SKM-1 (cell line): ENCODE measurements at regions not wholly inside any gene's neighbourhood (a gene's known extent, or its start where the extent isn't known, plus 50 kb on each side); places are given as distances from the start of the nearest gene placed in this dataset.

ENCODE experiments used
- DNase-seq: peaks from one replicate; lab custom pipeline; 2025; ENCODE audit not compliant: unreplicated experiment; lab: John Stamatoyannopoulos, UW

DNA sequence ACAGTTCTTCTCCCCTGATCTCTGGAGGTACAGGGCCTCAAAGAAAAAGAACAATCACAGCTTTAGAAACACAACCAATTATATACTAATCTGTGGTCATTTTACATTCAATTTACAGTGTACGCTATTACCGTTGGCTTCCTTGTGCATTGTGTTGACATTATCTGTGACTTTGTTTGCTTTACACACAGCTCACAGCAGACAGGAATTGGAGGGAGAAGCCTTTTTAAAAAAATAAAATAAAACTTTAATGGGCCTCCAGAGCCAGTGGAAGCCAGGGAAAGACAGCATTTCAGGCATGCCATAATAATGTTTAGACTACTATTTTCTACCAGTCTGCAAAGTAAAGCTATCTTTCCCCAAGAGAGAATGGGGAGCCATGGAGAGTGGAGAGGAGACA lies 179.0 kb upstream of the ADO start:
- no peak for DNase-seq

GRCh38 chr10:62626079-62626478 lies 178.4 kb upstream of the ADO start:
- no peak for DNase-seq

GRCh38 chr10:62626817-62627216 lies 177.7 kb upstream of the ADO start:
- no peak for DNase-seq

- no peak for DNase-seq
Observed at GRCh38 chr10:62627983-62628382, 176.5 kb upstream of the ADO start.

GRCh38 chr10:62631241-62631640 lies 173.3 kb upstream of the ADO start:
- no peak for DNase-seq

DNA sequence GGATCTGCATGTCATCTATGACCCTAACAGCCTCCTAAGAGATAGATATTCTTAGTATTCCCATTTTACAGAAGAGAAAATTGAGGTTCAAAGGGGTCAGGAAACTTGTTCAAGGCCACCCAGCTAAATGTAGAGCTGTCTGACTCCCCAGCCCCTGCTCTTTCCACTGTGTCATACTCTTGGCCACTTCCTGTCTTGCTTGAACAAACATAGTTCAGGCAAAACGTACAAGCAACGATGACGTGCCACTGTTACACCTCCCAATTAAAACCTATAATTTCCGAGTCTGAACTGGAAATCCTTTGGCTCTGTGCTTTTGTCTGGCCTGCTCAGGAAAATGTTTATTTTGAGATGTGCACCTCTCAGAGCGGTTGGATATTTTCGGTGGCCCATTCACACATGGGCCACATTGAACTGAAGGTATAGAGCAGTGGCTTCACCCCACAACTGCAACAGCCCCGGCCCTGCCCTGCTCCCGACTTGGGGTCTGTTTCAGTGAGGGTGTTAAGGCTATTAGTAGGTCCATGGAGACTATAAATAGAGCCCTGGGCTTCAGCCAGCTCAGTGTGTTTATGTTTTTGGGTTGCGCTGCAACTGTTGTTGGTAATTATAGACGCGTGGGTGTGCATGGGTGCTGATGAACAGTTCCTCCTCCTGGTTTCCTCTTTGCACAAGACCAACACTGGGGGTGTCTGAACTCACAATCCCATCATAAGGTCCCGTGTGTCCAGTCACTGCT lies 172.3 kb upstream of the ADO start:
- peak; percentile 55 for DNase-seq

DNA sequence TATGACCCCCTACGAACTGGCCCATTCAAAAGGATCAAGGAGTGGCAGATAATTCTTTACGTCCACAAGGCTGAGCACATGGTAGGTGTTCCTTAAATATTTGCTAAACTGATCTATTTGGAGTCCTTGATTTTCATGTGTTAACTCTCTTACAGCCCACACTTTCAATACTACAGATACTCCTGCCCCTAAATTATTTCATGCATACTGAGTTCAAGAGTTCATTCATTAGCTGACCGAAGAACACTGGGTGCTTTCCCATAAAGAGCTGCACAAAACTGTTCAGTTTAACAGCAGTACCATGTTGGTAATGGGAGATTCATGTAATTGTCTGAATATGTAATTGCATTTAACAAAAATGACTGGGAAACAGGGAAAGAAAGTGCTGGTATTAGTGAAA lies 170.5 kb upstream of the ADO start:
- no peak for DNase-seq

GRCh38 chr10:62634576-62634975 lies 169.9 kb upstream of the ADO start:
- DNase-seq: no peak

- DNase-seq: no peak
Observed at GRCh38 chr10:62635127-62635526, 169.4 kb upstream of the ADO start.

DNA sequence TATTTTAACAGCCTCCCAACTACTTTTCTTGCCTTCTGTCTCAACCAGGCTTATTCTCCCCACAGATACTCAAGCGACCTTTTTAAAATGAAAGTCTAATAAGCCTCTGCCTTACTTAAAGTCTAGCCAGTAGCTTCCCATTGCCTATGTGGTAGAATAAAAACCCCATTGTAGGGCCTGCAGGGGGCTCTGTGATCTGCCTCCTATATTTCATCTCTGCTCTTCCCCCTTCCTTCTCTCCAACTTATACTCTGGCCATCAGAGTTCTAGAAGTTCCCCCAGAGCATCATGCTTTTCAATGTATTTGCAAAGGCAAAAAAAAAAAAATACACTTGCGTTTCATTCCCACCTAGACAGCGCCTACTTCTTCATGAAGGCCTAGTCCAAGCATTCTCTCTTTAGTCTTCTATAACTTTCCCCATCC lies 167.7 kb upstream of the ADO start:
- no peak for DNase-seq

GRCh38 chr10:62637249-62638061 lies 167.1 kb upstream of the ADO start:
- DNase-seq: no peak

DNA sequence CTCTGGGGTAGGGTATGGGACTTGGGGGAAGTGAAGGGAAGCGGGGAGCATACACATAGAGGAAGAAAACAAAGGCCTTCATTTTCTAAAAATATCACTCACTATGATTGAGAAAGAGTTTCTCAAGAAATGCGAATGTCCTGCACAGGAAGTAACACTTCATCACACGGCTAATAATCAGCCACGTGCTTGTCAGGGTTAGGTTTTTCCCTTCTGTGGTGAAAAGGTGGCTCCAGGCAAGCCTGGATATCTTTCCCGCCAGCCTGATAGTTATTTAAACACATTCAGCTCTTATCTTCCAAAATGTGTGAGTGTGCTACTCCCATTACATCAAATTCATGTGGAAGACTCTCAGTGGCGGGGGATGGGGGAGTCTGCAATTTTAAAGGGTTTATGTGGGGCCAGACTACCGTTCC lies 166.4 kb upstream of the ADO start:
- peak; percentile 63 for DNase-seq

DNA sequence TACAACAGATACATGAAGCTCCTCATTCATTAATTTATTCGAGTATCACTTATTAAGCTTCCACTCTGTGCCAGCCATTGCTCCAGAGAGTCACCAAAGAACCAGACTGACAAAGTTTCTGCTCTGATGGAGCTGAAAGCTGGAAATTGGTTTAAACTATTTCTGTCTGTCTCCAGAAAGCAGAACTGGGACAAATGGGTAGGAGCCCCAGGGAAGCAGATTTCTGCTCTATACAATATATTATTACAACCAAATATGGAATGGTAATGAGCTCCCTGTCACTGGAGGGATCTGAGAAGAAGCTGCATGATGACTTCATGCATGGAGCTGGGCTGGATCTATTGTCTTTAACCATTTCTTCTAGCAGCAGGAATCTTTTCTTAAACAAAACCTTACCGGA lies 165.4 kb upstream of the ADO start:
- DNase-seq: no peak

- no peak for DNase-seq
Observed at GRCh38 chr10:62640411-62640810, 164.1 kb upstream of the ADO start.

DNA sequence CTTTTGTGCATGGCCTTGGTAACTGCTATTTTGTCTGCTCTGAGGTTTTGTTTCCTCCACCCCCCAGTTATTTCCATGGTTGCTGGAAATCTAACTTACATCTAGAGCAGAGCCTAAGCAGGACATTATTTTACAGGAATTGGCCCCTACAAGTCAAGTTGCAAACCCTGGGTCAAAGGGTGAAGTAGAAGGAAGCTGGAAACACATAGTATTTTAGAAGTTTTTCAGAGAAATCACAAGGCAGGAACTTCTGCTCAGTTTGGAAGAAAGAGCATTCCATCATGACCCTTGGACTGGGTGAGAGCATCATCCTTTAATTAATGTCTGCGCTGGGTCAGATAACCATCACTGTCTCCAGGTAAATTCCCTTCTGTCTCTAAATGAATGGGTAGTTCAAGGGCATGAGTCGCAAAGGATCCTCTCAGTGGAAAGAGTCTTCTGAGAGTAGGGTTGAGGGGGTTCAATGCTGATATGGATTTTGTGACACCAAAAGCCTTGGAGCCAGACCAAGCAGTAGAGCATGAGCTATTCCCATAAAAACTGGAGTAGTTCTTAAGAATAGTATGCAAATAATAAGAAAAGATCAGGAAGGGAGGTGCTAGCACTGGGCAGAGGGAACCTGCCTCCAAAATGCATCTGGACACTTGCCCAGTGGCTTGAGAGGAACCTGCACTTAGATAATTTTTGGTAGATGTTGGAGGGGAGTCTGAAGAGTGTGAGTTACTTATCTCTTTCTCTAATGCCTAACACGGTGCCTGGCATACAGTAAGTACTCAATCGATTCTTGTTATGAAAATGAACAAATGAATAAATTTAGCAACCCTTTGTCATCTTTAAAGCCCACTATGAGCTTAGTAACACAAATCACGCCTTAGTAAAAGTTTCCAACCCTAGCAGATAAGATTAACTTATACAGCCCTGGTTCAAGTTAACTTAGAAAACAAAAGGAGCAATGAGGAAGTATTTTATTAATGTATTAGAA lies 160.6 kb upstream of the ADO start:
- DNase-seq: no peak

DNA sequence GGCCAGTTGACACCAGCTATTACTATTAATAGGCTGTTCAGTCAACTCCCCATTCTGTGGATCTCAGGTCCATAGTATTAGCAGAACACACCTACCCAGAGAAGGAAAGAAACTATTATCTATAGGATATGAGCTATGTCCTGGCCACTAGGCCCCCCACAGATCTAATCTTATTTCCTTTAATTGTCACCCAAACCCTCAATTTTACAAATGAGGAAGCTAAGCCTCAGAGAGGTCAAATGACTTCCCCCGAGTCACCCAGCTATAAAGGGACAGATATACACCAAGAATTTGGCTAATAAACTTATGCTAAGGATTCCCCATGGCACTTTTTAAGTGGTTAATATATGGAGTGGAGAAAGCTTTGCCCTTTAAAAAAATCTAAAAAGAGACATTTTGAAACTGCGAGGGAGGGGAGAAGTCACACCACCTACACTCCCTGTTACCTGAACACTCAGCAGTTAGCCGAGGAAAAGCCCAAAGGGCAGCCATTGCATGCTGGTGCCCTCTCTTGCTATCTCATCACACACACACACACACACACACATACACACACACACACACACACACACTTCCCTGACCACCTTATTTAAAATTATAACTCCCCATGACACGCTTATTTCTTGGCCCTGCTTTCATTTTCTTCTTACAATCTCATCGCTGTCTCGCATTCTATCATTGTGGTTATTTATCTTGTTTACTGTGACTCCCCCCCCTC lies 157.0 kb upstream of the ADO start:
- DNase-seq: no peak

DNA sequence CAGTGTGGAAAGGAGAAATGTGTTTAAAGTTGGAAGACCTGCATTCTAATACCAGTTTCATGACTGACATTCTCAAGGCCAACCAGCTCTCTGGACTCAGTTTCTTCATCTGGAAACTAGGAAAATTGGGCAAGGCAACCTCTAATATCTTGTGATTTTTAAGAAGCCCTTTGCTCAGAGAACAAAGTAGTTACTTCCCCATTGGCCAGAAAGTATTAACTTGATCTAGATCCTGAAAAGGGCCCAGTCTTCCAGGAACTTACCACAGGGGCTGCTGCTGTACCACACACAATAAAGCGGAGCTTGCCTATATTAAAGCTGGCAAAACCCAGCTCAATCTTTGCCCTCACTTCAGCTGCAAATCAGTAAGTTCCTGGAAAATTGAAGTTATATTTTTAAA lies 155.6 kb upstream of the ADO start:
- no peak for DNase-seq

DNA sequence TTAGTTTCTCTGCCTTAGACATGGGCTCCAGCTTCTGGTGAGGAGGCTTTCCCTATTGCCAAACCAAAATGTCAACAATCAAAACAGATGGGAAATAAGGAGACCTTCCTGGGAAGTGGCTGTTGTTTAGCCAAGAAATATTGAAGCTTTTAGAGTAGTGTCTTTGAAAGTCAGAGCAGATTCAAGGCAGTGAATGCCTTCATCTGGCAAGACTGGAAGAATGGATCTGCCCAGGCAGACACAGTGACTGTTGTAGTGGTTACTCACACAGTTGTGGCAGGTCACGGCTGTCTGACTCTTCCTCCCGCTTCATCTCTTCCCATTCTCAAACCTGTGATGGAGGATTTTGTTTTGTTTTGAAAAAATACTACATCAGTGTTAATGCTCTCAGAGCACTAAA lies 154.1 kb upstream of the ADO start:
- no peak for DNase-seq

- no peak for DNase-seq
Observed at GRCh38 chr10:62651341-62651740, 153.2 kb upstream of the ADO start.

DNA sequence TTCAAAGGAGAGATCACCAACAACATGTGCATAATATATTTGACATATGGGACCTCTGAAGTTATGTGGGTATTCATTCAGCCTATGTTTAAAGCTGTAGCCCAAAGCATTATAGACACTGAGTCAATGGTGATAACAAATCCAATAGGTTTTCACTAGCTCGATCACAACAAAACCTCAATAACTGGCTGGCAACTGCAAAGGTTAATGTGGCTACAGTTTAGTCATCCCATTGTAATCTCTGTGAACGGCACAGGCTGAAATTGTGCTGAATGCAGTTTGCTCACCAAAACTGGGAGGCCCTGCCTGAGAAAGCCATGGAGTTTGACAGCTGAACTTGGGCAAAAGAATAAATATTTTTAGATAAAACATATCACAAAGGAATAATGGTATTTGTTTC lies 152.4 kb upstream of the ADO start:
- DNase-seq: no peak

DNA sequence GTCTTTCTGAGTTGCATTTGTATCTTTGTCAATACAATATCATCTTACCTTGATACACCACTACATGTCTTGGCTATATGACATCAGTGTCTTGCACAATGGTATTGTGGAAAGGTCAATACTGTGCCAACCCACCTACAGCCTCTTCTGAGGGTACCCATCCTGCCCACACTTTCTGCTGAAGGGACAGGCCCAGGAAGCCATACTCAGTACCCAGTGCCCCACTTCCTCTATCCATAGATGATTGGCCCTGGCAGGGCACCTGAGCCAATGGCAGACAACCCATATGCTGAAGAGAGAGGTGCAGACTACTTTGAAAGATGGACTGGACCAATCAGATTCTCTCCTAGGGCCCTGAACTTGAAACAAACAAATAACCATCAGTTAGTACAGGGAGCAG lies 152.0 kb upstream of the ADO start:
- no peak for DNase-seq
